ENCODE measurements at regions not wholly inside any gene's neighbourhood (a gene's known extent, or its start where the extent isn't known, plus 50 kb on each side); places are given as distances from the start of the nearest gene placed in this dataset.

DNA sequence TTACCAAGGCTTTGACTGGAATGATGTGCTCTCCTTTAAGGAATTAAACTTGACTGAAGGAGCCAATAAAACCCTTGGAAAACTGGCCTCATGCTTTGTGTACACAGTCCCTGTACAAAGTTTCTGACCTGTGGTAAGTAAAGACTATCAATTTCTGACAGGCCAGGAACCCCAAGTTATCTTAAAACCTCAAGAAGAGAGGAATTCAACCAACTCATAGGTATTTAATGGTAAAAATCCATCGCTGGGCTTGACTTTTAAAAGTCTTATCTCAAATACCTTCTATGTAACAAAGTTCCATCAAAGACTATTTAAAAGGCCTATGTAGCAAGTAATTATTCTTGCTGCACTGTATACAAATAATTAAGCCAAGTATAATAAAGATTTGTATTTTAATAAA, 103.7 kb upstream of the TENT5D start:
- TF ChIP-seq CHD2 (IDR thresholded peaks at IDR 0.05; ENCODE audit: low read length, partially characterized antibody) (no peak), GATA2 (CRISPR knock-in tag; IDR thresholded peaks at IDR 0.05) (no peak), POLR2AphosphoS5 (IDR thresholded peaks at IDR 0.05; ENCODE audit: low read depth, low read length) (no peak), MEF2A (IDR thresholded peaks at IDR 0.05; ENCODE audit: borderline replicate concordance, low read depth) (no peak), SIN3A (IDR thresholded peaks at IDR 0.05; ENCODE audit: borderline replicate concordance, low read depth, low read length) (no peak), TAF1 (IDR thresholded peaks at IDR 0.05; ENCODE audit: borderline replicate concordance, low read depth, low read length) (no peak)
- TF ChIP-seq, protein P1, sequence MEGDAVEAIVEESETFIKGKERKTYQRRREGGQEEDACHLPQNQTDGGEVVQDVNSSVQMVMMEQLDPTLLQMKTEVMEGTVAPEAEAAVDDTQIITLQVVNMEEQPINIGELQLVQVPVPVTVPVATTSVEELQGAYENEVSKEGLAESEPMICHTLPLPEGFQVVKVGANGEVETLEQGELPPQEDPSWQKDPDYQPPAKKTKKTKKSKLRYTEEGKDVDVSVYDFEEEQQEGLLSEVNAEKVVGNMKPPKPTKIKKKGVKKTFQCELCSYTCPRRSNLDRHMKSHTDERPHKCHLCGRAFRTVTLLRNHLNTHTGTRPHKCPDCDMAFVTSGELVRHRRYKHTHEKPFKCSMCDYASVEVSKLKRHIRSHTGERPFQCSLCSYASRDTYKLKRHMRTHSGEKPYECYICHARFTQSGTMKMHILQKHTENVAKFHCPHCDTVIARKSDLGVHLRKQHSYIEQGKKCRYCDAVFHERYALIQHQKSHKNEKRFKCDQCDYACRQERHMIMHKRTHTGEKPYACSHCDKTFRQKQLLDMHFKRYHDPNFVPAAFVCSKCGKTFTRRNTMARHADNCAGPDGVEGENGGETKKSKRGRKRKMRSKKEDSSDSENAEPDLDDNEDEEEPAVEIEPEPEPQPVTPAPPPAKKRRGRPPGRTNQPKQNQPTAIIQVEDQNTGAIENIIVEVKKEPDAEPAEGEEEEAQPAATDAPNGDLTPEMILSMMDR (IDR thresholded peaks at IDR 0.05) = no peak
- TF ChIP-seq, protein P2, sequence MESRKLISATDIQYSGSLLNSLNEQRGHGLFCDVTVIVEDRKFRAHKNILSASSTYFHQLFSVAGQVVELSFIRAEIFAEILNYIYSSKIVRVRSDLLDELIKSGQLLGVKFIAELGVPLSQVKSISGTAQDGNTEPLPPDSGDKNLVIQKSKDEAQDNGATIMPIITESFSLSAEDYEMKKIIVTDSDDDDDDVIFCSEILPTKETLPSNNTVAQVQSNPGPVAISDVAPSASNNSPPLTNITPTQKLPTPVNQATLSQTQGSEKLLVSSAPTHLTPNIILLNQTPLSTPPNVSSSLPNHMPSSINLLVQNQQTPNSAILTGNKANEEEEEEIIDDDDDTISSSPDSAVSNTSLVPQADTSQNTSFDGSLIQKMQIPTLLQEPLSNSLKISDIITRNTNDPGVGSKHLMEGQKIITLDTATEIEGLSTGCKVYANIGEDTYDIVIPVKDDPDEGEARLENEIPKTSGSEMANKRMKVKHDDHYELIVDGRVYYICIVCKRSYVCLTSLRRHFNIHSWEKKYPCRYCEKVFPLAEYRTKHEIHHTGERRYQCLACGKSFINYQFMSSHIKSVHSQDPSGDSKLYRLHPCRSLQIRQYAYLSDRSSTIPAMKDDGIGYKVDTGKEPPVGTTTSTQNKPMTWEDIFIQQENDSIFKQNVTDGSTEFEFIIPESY (IDR thresholded peaks at IDR 0.05; ENCODE audit: borderline replicate concordance, low read depth) = no peak
- TF ChIP-seq, protein P3, sequence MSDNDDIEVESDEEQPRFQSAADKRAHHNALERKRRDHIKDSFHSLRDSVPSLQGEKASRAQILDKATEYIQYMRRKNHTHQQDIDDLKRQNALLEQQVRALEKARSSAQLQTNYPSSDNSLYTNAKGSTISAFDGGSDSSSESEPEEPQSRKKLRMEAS (IDR thresholded peaks at IDR 0.05; ENCODE audit: low read depth) = no peak

Measured in SK-N-SH (cell line).